NCI-H748 (cell line): ENCODE measurements at regions not wholly inside any gene's neighbourhood (a gene's known extent, or its start where the extent isn't known, plus 50 kb on each side); places are given as distances from the start of the nearest gene placed in this dataset.

Source experiments
- DNase-seq: peaks from one replicate; lab custom pipeline; 2025; ENCODE audit not compliant: unreplicated experiment; lab: John Stamatoyannopoulos, UW

DNA sequence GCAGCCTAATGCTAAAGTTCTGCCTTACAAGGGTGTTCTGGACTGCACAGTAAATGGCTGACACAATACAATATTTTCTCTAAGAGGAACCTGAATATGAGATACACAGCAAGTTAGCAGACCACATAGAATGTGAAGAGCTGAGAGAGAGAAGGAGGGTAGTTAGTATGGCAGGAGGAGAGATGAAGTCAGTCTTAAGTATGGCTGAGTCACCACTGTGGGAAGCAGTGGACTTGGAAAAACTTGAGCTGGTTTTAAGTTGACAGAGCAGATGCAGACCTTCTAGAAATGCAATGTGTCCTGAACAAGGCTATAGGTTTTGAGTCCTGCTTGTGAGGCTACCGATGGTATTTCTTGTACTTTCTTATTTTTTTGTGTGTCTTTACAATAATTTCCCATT lies 172.5 kb downstream of the SH2D1A start:
- no peak for DNase-seq

DNA sequence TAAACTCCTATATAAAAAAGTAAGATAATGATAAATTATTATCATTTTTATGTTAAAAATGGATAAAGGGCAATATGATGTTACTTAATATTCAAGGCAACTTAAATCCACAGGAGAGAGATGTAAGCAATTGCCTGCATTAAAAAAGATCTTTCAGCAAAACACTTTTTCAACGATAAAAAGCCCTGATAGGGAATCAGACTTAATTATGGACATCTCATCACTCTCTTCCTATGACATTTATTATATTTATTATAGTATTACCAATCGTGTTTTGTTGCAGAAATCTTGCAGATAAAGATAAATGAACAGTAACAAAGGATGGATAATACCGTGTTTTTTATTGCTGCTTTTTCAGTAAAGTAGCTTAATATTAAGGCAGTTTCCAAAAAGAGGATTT lies 178.5 kb downstream of the SH2D1A start:
- DNase-seq, result no peak

DNA sequence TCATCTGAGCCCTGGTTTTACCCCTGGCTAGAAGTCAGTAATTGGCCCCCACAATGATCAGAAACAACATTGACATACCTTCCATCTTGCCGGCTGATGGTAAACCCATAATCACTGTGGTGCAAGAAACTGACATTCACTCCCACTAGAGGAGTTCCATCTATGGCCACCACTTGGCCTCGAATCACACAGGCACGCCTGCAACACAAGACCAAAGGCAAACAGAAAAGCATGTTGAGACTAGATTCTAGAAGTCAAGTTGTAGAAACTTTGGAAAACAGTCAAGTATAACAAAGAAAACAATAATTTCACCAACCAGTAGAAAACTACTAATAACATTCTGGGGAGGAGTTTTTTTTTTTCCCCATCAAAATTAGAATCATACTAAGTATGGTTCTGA lies 183.4 kb downstream of the SH2D1A start:
- no peak for DNase-seq

DNA sequence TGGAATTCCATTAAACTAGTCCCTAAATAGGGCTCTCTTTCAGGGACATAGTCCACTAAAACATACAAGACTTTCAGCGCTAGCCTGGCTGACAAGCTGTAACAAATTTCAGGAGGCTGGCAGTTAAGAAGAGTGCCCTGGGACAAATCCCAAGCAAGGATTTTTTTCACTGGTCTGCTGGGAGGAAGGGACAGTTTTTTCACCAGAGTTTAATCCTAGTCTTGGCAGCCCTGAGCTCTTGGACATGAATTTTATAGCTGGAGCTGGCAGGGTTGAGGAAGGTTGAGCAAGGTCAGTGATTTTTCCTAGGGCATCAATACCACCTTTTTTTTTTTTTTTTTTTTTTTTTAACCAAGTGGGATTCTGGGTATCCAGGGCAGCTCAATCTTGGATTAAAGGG lies 184.4 kb downstream of the SH2D1A start:
- no peak for DNase-seq

DNA sequence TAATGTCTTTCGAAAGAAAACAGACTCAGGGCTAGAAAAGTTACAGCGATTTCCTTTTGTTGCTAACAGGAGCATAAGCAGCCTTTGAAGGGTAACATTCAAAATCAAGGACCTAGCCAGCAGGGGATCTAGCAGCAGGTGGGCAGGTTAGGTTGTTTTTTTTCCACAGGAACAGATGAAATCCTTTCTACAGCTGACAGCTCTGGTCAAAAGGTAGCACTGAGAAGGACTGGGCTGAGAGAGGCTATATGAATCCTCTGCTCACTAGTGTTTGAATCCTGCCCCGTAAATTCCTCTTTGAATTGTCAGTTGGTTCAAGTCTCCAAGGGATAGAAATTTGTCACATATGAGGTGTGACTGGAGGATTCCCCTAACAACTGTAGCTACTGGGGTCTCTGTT lies 188.2 kb downstream of the SH2D1A start:
- no peak for DNase-seq

DNA sequence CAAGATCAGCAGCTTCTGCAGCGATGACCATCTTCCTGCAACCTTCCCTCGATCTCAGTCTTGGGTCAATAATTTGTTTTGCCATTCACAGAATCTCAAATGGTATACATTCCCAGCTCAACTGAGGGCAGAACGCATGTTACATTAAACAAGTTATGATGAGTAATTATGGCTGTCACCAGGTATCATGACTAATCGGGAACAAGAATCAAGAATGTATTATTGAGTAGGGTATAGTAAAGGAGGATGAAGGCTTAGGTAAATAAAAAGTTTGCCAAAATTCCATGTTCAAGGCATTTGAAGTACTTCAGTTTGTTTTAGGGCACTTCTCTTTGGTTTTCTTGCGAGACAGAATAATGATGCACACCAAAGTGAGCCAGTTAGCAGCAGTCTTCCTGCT lies 194.1 kb downstream of the SH2D1A start:
- DNase-seq, result no peak

DNA sequence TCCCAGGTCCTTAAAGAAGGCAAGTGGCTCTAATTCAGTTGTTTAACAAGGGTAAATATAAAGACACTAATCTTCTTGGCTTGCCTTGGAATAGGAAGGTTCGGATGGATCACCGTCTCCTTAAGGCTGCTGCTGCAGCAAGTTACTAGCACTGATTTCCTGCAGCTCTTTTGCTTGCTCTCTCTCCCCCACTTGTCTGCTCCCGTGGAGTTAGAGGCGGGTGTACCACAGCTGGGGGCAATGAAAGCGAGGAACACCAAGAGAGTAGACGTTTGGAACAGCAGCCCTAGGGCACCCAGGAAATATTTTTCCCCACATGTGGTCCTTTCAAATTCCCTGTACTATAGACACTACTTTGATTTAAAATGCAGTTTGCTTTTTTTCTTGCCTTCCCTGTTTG lies 202.2 kb downstream of the SH2D1A start:
- DNase-seq, result no peak

DNA sequence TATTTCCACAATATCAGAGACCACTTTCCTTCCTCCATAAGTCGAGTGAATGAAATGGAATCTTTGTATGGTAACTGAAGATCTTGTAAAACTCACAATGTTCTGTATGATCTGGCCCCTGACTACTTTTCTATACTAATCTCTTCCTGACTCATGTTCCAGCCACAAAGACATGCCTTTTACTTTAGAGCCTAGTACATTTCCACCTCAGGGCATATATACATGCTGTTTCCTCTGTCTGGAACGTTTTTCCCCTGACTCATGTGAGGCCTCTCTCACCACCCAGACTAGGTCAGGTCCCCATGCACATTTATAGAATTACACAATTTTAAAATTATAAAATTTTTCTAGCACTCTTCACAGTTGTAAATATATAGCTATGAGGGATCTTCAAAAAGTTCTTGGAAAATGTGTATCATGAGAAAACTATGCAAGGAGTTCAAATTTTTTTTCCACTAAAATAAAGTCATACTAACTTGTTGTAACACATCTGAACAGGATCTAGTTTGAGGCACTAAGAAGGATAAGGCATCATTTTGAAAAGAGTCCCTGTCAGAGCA lies 208.8 kb downstream of the SH2D1A start:
- no peak for DNase-seq

DNA sequence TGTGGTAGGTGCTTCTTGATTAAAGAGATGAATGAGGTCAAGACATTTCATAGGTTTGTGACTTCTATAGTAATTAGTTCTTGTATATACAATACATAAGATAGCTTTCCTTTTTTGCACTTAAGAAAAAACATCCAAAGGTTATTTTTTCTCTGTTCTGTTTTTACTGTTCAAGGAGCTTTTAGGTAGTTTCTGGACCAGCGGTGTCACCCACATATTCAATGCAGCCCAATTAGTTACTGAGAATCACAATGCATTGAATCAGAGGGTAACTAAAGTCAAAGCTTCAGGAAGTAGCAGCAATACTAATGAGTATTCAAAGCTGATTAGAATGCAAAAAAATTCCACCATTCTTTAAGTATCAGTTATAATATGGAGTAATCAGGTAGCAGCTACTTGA lies 211.6 kb downstream of the SH2D1A start:
- no peak for DNase-seq

DNA sequence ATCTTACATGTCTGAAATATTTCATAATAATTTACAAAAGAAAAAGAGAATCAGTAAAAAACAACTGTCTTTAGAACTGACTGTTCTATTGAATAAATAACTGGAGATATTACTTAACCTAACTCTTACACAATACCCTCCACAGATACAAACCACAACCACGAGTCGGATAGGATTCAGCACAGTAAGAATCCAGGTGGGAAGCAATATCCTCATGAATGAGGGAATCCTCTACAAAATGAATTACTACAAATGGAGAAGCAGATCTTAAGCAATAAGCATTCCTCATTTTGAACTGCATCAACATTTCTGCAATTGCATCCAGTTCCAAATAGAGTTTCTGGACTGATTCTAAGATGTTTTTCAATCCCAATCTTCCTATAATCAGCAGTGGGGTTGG lies 227.1 kb downstream of the SH2D1A start:
- no peak for DNase-seq

DNA sequence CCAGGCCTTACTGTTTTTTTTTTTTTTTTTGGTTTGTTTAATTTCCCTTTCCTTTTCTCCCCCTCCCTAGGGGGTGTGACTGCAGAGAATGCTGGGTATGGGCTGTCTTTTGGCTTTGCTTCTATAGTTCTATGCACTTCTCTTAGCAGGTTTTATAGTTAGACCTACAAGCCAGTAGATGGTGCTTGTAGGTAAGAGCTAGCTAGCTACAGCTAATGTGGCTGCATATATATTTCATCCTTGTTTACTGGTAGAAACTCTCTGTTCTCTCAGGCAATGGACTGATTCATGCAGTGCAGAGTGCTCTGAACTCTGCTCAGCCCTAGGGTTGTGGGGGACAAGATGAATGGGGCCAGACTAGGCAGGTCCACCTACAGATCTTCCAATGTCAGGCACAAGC lies 246.4 kb downstream of the SH2D1A start:
- peak; percentile 2 for DNase-seq

DNA sequence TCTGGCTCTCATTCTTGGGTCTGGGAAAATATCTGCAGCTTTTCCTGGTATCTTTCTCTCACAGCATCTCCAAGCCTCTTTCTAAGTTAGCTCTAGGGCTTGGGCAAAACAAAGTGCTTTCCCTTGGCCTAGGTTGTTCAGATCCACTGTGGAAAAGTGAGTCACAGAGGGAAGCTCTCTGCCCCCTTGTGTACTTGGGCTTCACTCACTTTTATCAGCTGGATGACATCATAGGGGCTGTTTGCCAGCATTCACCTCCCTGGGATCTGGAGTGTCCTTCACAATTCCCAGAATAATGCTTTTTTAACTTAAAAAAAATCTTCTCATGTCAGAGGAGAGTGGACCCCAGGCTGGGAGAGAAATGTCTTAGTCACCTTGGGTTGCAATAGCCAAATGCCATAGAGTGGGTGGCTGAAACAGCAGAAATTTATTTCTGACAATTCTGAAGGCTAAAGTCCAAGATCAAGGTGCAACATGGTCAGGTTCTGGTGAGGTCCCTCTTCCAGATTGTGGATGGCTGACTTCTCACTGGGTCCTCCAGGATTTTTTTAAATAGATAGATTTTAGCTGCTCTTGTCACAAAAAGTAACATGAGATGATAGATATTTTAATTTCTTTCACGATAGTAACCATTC lies 247.8 kb downstream of the SH2D1A start:
- peak; percentile 28 for DNase-seq

DNA sequence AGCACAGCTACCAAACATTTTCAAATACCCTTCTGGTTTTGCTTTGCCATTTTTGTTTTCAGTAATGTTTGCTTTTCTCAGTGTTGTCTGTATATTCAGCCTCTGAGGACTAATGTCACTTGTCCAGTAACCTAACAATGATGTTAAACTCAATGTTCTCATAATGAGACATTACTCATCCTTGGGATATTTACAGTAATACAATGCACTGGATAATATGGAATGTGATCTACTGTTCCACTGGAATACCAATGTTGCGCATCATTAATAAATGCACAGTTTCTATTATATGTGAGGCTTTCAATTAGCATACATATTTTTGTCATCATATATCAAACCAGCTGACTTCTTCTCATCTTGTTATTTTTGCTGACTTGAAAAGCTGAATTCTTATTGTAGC lies 259.1 kb downstream of the SH2D1A start:
- DNase-seq, result no peak

DNA sequence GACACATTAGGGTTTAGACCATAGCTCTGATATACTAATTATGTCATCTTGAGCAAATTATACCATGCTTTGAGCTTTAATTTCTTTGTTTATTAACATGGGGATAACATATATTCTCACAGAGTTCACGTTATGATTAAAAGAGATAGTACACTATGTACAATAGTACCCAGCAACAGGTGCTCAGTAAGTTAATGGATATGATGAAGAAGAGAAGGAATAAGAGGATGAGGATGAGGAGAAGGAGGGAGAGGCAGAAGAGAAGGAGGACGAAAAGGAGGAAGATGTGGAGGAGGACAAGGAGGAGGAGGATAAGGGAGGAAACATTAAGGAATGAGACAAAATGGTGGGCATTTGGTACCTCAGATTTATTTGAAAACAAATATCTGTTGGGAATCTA lies 260.4 kb downstream of the SH2D1A start:
- DNase-seq, result no peak

DNA sequence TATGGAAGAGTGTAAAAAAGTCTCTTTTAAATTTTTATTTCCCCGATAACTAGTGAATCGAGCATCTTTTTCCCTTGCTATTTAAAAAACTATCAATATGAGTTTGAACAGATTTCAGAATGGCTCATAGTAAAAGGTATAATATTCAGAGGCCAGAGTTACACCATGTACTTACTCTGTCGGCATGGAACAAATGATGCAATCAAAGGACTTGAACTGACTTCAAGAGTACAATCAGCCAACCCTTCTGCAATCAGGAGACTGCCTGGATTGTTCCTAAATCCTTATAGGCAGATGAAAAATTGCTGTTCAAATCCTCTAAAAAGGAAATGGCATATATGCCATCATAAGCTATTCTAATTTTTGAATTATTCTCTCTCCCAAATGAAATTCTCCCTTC lies 273.3 kb downstream of the SH2D1A start:
- no peak for DNase-seq

DNA sequence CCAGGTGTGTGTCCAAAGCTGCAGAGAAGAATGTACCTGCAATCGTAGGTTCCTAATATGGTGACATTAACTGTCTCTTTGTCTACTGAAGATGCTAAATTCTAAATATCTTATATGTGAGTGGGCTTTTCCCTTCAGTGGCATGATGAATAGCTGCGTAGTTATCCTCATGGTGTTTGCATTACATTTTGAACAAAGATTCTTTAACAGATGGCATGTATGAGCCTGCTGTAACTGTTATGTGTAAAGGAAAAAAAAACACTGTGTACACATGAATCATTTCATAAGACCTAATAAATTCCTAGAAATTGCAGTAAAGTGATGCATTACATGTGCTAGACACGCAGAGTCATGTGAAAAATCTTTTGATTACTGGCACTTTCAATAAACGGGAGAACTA lies 288.0 kb downstream of the SH2D1A start:
- no peak for DNase-seq

DNA sequence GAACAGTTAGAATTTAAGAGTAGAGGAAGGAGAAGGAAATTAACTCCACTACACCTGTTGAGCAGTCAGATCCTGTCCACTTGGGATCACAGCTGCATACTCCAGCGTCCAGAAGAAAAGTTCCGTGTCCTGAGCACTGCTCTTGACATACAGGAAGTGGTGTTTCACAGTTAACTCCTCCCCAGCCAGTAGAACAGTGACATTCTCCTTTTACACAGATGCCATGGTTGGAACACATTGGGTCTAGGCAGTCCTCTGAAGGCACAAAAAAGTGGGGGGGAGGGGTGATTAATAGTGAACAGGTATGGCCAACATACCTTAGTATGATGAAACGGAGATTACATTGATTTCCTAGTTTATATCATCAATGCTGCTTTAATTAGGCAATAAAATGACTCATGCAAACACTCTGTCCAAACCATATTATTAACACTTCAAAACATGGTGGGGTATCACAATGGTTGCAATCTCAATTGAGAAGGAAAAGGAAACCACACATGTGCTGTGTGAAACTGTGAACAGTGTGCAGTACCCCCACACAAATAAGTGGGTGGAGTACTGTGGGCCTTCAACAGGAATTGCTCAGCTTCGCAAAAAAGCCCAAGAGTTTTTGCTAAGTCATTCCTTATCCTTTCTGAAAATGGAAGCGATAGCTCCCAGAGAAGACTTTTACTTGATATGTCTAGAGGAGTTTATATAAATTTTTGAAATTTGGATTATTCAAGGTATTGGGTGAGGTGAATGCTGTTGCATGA lies 295.6 kb downstream of the SH2D1A start:
- DNase-seq, result peak; percentile 6

DNA sequence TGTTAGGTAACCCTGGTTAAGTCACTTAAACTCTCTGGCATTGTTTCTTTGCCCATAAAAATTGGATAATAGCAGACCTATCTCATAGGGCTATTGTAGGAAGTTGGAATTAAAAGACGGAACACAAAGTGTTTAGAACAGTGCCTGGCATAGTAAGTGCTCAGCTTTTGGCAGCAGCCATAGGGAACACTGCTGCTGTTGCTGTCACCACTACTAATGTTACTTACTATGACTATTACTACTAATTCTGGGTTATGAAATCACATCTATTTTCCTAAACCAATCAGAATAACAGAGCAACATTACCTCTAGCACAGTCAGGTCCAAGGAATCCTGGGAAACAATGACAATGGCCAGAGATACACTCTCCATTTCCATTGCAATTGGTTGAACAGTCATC lies 300.0 kb downstream of the SH2D1A start:
- DNase-seq, result no peak

DNA sequence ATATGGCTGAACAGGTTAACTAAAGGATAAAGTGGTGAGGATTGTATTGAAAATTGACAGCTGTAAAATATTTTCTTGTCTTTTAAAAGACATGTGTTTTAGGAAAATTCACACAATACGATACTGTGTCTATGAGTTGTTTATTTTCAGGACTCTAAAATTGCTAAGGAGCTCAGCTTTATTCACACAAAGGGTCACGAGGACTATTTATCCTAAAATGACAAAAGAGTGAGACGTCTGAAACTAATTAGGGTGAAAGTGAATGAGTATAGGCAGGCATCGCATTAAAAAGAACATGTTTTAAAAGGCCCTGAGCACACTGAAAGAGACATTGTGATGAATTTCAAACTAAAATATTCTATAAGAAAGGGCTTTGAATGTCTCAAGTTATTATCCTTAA lies 304.7 kb downstream of the SH2D1A start:
- peak; percentile 60 for DNase-seq

DNA sequence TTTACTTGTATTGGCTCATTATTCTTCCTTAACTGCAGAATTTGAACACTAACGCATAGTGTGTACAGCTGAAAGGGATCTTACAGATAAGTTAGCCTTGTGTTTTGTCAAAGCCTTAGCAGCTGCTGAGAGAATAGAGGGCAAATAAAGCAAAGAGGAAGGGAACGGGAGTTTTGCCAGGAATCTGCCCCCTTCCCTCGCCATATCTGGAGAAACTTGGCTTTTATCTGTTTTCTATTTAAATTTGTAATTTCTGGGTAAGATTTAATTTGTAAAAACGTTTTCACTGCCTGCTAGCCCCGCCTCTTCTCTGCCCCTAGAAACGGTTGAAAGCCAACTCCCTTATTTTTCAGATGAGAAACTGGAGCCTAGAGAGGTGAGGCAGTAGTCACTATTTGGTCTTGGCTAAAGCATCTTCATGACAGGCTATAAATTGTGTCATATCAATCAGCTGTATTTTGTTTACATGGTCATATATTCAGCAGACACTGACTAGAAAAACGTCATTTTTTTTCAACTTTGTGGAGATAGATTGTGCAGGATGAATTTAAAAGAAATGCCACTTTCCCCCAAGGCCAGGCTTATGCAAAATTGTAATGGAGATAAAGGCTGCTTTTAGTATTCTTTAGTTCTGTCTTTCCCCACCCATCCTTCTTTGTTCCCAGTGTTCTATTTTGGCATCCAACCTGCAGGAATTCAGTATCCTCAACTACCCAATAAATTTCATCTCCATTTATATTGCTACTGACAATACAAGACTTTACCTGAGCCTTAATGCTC lies 319.4 kb downstream of the SH2D1A start:
- no peak for DNase-seq

DNA sequence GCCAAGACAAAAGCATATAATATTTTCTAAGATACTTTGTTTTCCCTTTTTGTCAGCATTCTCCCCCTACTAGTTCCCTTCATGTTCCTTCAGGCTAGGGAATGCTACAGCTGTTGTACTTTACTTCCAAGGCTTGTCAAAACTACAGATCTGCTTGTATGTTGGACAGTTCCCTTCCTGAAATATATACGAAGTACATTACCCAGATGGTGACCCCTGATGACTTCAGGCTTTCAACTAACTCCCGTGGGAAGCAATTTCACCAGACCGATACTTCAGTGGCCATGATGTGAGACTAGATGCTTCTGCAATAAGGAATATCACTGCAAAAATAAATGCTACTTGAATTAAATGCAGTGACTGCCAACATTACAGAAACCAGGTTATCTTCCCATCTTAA lies 332.8 kb downstream of the SH2D1A start:
- no peak for DNase-seq

DNA sequence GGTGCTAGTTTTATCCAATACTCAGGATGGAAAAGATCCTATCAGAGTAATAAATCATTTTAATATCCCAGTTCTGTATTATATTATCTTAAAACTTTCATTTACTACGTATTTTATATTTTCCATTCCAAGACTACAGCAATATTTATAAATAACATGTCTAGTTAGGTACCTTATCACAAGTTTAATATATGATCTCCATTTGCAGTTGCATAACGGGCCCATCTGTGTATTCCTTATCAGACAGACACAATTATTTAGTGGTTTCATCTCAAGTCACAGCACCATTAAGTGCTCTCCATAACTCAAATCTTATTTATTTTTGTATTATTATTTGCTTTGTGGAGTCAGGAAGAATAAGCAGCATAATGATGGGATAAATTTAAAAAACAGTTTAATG lies 333.9 kb downstream of the SH2D1A start:
- DNase-seq, result no peak
